Left lobe of liver (tissue), 2 donors: ENCODE measurements at regions not wholly inside any gene's neighbourhood (a gene's known extent, or its start where the extent isn't known, plus 50 kb on each side); places are given as distances from the start of the nearest gene placed in this dataset.
"Not testable (repeated sequence)": the region's sequence is repeated elsewhere in the genome, so short reads cannot be mapped to it uniquely, and the experiment has no call there.

Experiments used
- ATAC-seq: fragments of 200-7000 bp; cut with Tn5 transposase; one replicate; pipeline ENCODE4 v1.9.1; 2020; ENCODE audit warnings: mild to moderate bottlenecking, moderate library complexity
- DNase-seq: peaks from one replicate; pipeline ENCODE4 v3.0.0-alpha.2; 2020; ENCODE audit warnings: low spot score
- donor health status: DM: no; HTN: no; CAD: no; lungs with moderate emphysema.
- donor health status: DM: no; HTN: yes; CAD: no.

- DNase-seq (no peak), ATAC-seq (no peak)
These were observed 841.7 kb upstream of the FAT3 start for GRCh38 chr11:91382946-91383345.

- no peak for DNase-seq
These were observed 849.8 kb upstream of the FAT3 start for GRCh38 chr11:91374794-91375193.

GRCh38 chr11:91373497-91373896, 851.1 kb upstream of the FAT3 start:
- ATAC-seq, result no peak
- no peak for DNase-seq

More at GRCh38 chr11:91374794-91375193, 849.8 kb upstream of the FAT3 start:
- ATAC-seq, result no peak

- no peak for ATAC-seq
These were observed 857.8 kb upstream of the FAT3 start for GRCh38 chr11:91366816-91367215.

GRCh38 chr11:91365986-91366585, 858.5 kb upstream of the FAT3 start:
- DNase-seq, result no peak
- no peak for ATAC-seq

More at GRCh38 chr11:91366816-91367215, 857.8 kb upstream of the FAT3 start:
- DNase-seq, result no peak

- ATAC-seq, result no peak
- no peak for DNase-seq
These were observed 873.7 kb upstream of the FAT3 start for GRCh38 chr11:91350931-91351330.

- ATAC-seq (no peak), DNase-seq (no peak)
These were observed 897.9 kb upstream of the FAT3 start for GRCh38 chr11:91326751-91327150.

- DNase-seq (no peak), ATAC-seq (no peak)
These were observed 898.3 kb upstream of the FAT3 start for GRCh38 chr11:91326280-91326679.

GRCh38 chr11:91314521-91314920, 910.1 kb upstream of the FAT3 start:
- DNase-seq, result no peak
- no peak for ATAC-seq

GRCh38 chr11:91312541-91312940, 912.1 kb upstream of the FAT3 start:
- ATAC-seq (no peak), DNase-seq (no peak)

GRCh38 chr11:91310085-91310484, 914.5 kb upstream of the FAT3 start:
- no peak for DNase-seq
- ATAC-seq, result no peak

GRCh38 chr11:91308069-91308468, 916.5 kb upstream of the FAT3 start:
- ATAC-seq (no peak), DNase-seq (no peak)

- DNase-seq (no peak), ATAC-seq (no peak)
These were observed 919.2 kb upstream of the FAT3 start for GRCh38 chr11:91305402-91305801.

- DNase-seq, result no peak
- no peak for ATAC-seq
These were observed 920.9 kb upstream of the FAT3 start for GRCh38 chr11:91303749-91304148.

- DNase-seq, result no peak
- no peak for ATAC-seq
These were observed 924.6 kb upstream of the FAT3 start for GRCh38 chr11:91299980-91300379.

- DNase-seq, result no peak
- ATAC-seq, result no peak
These were observed 928.0 kb upstream of the FAT3 start for GRCh38 chr11:91296629-91297028.

GRCh38 chr11:91295591-91295990, 929.0 kb upstream of the FAT3 start:
- DNase-seq (no peak), ATAC-seq (no peak)

- DNase-seq, result no peak
- no peak for ATAC-seq
These were observed 931.5 kb upstream of the FAT3 start for GRCh38 chr11:91293119-91293518.

- ATAC-seq, result no peak
These were observed 952.5 kb upstream of the FAT3 start for GRCh38 chr11:91272089-91272488.

GRCh38 chr11:91268512-91269295, 955.9 kb upstream of the FAT3 start:
- not testable (repeated sequence) for ATAC-seq, DNase-seq

More at GRCh38 chr11:91272089-91272488, 952.5 kb upstream of the FAT3 start:
- no peak for DNase-seq

- ATAC-seq (no peak), DNase-seq (no peak)
These were observed 958.7 kb upstream of the FAT3 start for GRCh38 chr11:91265946-91266345.

- DNase-seq (no peak), ATAC-seq (no peak)
These were observed 960.1 kb upstream of the FAT3 start for GRCh38 chr11:91264481-91264880.
